Small intestine (tissue), 7 donors: ENCODE measurements at regions not wholly inside any gene's neighbourhood (a gene's known extent, or its start where the extent isn't known, plus 50 kb on each side); places are given as distances from the start of the nearest gene placed in this dataset.
"Not testable (repeated sequence)": the region's sequence is repeated elsewhere in the genome, so short reads cannot be mapped to it uniquely, and the experiment has no call there.

Experiments
- DNase-seq, 2 donors: peaks; one replicate each; pipeline versions ENCODE4 v3.0.0 to v3.0.0-alpha.2; 2013
- FAIRE-seq: peaks from 2 replicates; lab custom pipeline; 2012; peaks lifted over from hg19 to GRCh38; lab: Jason Lieb, UNC
- H3K27ac ChIP-seq, 3 donors: one replicate each; pipeline ENCODE4 v1.5.1; 2013; ENCODE audit warnings: low read length in 2 of 3, mild to moderate bottlenecking in 2 of 3, control low read depth in 1 of 3, inconsistent platforms in 1 of 3, low read depth in 1 of 3, moderate library complexity in 1 of 3
- H3K27me3 ChIP-seq, 3 donors: one replicate each; pipeline ENCODE4 v1.6.1; 2013; ENCODE audit warnings: low read length in 3 of 3, inconsistent platforms in 1 of 3; ENCODE audit not compliant: control insufficient read depth in 3 of 3, insufficient read depth in 3 of 3
- H3K36me3 ChIP-seq, 3 donors: one replicate each; pipeline ENCODE4 v1.6.1; 2013; ENCODE audit warnings: low read length in 3 of 3, inconsistent platforms in 1 of 3, low read depth in 1 of 3, mild to moderate bottlenecking in 1 of 3, moderate library complexity in 1 of 3; ENCODE audit not compliant: control insufficient read depth in 3 of 3, insufficient read depth in 2 of 3
- H3K4me1 ChIP-seq, 3 donors: one replicate each; pipeline ENCODE4 v1.6.1; 2013; ENCODE audit warnings: low read length in 2 of 3, inconsistent platforms in 1 of 3, low read depth in 1 of 3, mild to moderate bottlenecking in 1 of 3, moderate library complexity in 1 of 3; ENCODE audit not compliant: control insufficient read depth in 3 of 3, insufficient read depth in 2 of 3
- H3K4me3 ChIP-seq, 3 donors: one replicate each; pipeline ENCODE4 v1.5.1; 2013; ENCODE audit warnings: low read length in 3 of 3, control low read depth in 1 of 3, inconsistent platforms in 1 of 3, low read depth in 1 of 3, mild to moderate bottlenecking in 1 of 3, moderate library complexity in 1 of 3
- H3K9me3 ChIP-seq, 2 donors: one replicate each; pipeline ENCODE4 v1.6.1; 2013; ENCODE audit warnings: low read depth in 1 of 2, low read length in 1 of 2; ENCODE audit not compliant: control insufficient read depth in 2 of 2, insufficient read depth in 1 of 2
- WGBS, 3 donors: extraction: QIAGEN DNeasy Blood & Tissue Kit; methylation state at CpG; one replicate each; pipeline ENCODE4 v1.1.7; 2013; 5-methylcytosine and 5-hydroxymethylcytosine counted together
- donor health status: healthy with polysubstance abuse.
- donor health status: control.
- donor health status: control.
- donor health status: Bipolar disorder and iron deficiency.
- donor health status: healthy.

- not testable (repeated sequence) for H3K4me1 ChIP-seq, H3K4me3 ChIP-seq, DNase-seq, H3K27ac ChIP-seq, H3K36me3 ChIP-seq, FAIRE-seq, H3K9me3 ChIP-seq, H3K27me3 ChIP-seq
- 36 to 46% (median 37%) methylated on average over 3 of the region's 3 CpGs for WGBS, 3 donors
These were observed 143.4 kb downstream of the PPIAL4A start for GRCh38 chr1:121032878-121033494.

GRCh38 chr1:121036792-121037191 is 147.2 kb downstream of the PPIAL4A start:
- FAIRE-seq, H3K36me3 ChIP-seq, H3K4me1 ChIP-seq, H3K9me3 ChIP-seq, H3K27me3 ChIP-seq, H3K27ac ChIP-seq, H3K4me3 ChIP-seq, DNase-seq: not testable (repeated sequence)
- WGBS, 3 donors: no CpG with 5 or more reads among the region's 4 CpGs

- not testable (repeated sequence) for H3K27ac ChIP-seq, H3K36me3 ChIP-seq, H3K4me1 ChIP-seq, DNase-seq, H3K4me3 ChIP-seq, H3K9me3 ChIP-seq, FAIRE-seq, H3K27me3 ChIP-seq
- WGBS, 3 donors: 90% methylated on average over 2 of the region's 4 CpGs; no CpG with 5 or more reads in 2 of the 3 donors
These were observed 143.2 kb downstream of the FAM72B start for GRCh38 chr1:121040974-121041373.

GRCh38 chr1:121041497-121041896 is 142.6 kb downstream of the FAM72B start:
- not testable (repeated sequence) for H3K4me3 ChIP-seq, H3K9me3 ChIP-seq

GRCh38 chr1:121042882-121043281 is 141.3 kb downstream of the FAM72B start:
- H3K27me3 ChIP-seq, H3K36me3 ChIP-seq, H3K4me1 ChIP-seq, DNase-seq, H3K9me3 ChIP-seq, H3K27ac ChIP-seq, FAIRE-seq, H3K4me3 ChIP-seq: not testable (repeated sequence)
- WGBS, 3 donors: 67 to 87% (median 82%) methylated on average over 2 of the region's 2 CpGs

More at GRCh38 chr1:121041497-121041896, 142.6 kb downstream of the FAM72B start:
- H3K4me1 ChIP-seq, FAIRE-seq, H3K27me3 ChIP-seq, H3K36me3 ChIP-seq, DNase-seq, H3K27ac ChIP-seq: not testable (repeated sequence)
- 76 to 96% (median 94%) methylated on average over 3 of the region's 3 CpGs for WGBS, 3 donors

GRCh38 chr1:121048293-121048752 is 135.8 kb downstream of the FAM72B start:
- not testable (repeated sequence) for FAIRE-seq, DNase-seq, H3K9me3 ChIP-seq, H3K4me3 ChIP-seq, H3K27me3 ChIP-seq, H3K27ac ChIP-seq, H3K4me1 ChIP-seq, H3K36me3 ChIP-seq
- WGBS, 3 donors: 12 to 19% (median 15%) methylated on average over 11 to 20 of the region's 21 CpGs

- not testable (repeated sequence) for H3K4me3 ChIP-seq, H3K36me3 ChIP-seq, H3K27ac ChIP-seq, H3K9me3 ChIP-seq, H3K4me1 ChIP-seq, H3K27me3 ChIP-seq, DNase-seq, FAIRE-seq
- 13 to 35% (median 29%) methylated on average over 4 to 7 of the region's 13 CpGs for WGBS, 3 donors
These were observed 135.2 kb downstream of the FAM72B start for GRCh38 chr1:121048769-121049443.

- H3K36me3 ChIP-seq, DNase-seq, H3K27me3 ChIP-seq, FAIRE-seq, H3K9me3 ChIP-seq, H3K27ac ChIP-seq, H3K4me3 ChIP-seq, H3K4me1 ChIP-seq: not testable (repeated sequence)
- 81 to 86% (median 84%) methylated on average over 5 of the region's 5 CpGs for WGBS, 3 donors
These were observed 134.0 kb downstream of the FAM72B start for GRCh38 chr1:121050097-121050496.
